MM.1S (cell line): ENCODE measurements at regions not wholly inside any gene's neighbourhood (a gene's known extent, or its start where the extent isn't known, plus 50 kb on each side); places are given as distances from the start of the nearest gene placed in this dataset.

ENCODE experiments used
- DNase-seq: peaks from one replicate; pipeline ENCODE4 v3.0.0-alpha.2; 2015
- H2AFZ ChIP-seq: fragments of 300-600 bp; sonication (generic); 2 replicates; pipeline ENCODE4 v1.6.0; 2016; ENCODE audit warnings: antibody characterized with exemption, low read length
- H3F3A ChIP-seq: fragments of 300-600 bp; sonication (generic); 2 replicates; pipeline ENCODE4 v1.6.1; 2016; ENCODE audit warnings: mild to moderate bottlenecking, antibody characterized with exemption, low read length, moderate library complexity, mixed read lengths; ENCODE audit not compliant: insufficient read depth
- H3K27ac ChIP-seq: fragments of 300-600 bp; sonication (generic); 2 replicates; pipeline ENCODE4 v1.5.1; 2016; ENCODE audit warnings: mild to moderate bottlenecking, low read length
- H3K27me3 ChIP-seq: fragments of 300-600 bp; sonication (generic); replicated peaks from 2 replicates; pipeline ENCODE4 v1.6.0; 2016; ENCODE audit warnings: low read length; ENCODE audit not compliant: insufficient read depth
- H3K36me3 ChIP-seq: fragments of 300-600 bp; sonication (generic); replicated peaks from 2 replicates; pipeline ENCODE4 v1.6.1; 2016; ENCODE audit warnings: mild to moderate bottlenecking, low read length, mixed read lengths; ENCODE audit not compliant: insufficient read depth
- H3K4me1 ChIP-seq: fragments of 300-600 bp; sonication (generic); 2 replicates; pipeline ENCODE4 v1.6.1; 2016; ENCODE audit warnings: low read length, mixed read lengths
- H3K4me2 ChIP-seq: fragments of 300-600 bp; sonication (generic); 2 replicates; pipeline ENCODE4 v1.6.0; 2016; ENCODE audit warnings: low read depth, low read length
- H3K4me3 ChIP-seq: fragments of 300-600 bp; sonication (generic); 2 replicates; pipeline ENCODE4 v1.5.1; 2016; ENCODE audit warnings: low read length, mixed read lengths
- H3K79me2 ChIP-seq: fragments of 300-600 bp; sonication (generic); 2 replicates; pipeline ENCODE4 v1.6.1; 2016; ENCODE audit warnings: mixed run types, low read length, mixed read lengths
- H3K9ac ChIP-seq: fragments of 300-600 bp; sonication (generic); 2 replicates; pipeline ENCODE4 v1.6.1; 2016; ENCODE audit warnings: low read length, mixed read lengths
- H3K9me2 ChIP-seq: fragments of 300-600 bp; sonication (generic); replicated peaks from 2 replicates; pipeline ENCODE4 v1.6.1; 2016; ENCODE audit warnings: mild to moderate bottlenecking, low read length, mixed read lengths; ENCODE audit not compliant: insufficient read depth
- H3K9me3 ChIP-seq: fragments of 300-600 bp; sonication (generic); replicated peaks from 2 replicates; pipeline ENCODE4 v1.6.1; 2016; ENCODE audit warnings: mild to moderate bottlenecking, low read length, mixed read lengths; ENCODE audit not compliant: insufficient read depth
- H4K20me1 ChIP-seq: fragments of 300-600 bp; sonication (generic); 2 replicates; pipeline ENCODE4 v1.6.1; 2016; ENCODE audit warnings: mild to moderate bottlenecking, low read length, moderate library complexity, mixed read lengths; ENCODE audit not compliant: insufficient read depth
- EZH2 ChIP-seq: fragments of 300-600 bp; sonication (generic); optimal IDR thresholded peaks from 2 replicates; pipeline ENCODE3; 2017; ENCODE audit warnings: low read depth, mild to moderate bottlenecking, antibody characterized with exemption, low read length, mixed read lengths
- EZH2phosphoT487 ChIP-seq: fragments of 300-600 bp; sonication (generic); IDR thresholded peaks from 2 replicates; pipeline ENCODE4 v1.6.1; 2018; ENCODE audit warnings: antibody characterized with exemption, low read length
- TF ChIP-seq, protein P1 (sequence below): fragments of 300-600 bp; sonication (generic); IDR thresholded peaks from 2 replicates; pipeline ENCODE4 v1.5.1; 2016; ENCODE audit warnings: antibody characterized with exemption, low read length, mixed read lengths

DNA sequence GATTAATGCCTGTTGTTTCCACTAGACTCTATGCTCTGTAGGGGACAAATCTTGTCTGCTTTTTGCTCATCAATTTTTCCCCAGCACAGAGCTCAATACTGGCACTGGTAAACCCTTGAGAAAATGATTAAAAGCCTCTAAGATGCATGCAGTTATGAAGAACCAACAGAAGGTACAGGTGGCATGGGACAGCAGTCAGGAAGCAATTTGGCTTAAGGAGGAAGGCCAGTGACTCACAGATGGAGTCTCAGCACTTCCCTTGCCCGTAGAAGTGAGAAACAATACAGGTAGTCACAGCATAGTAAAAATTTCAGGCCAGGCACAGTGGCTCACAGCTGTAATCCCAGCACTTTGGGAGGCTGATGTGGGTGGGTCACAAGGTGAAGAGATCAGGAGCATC is 504.7 kb upstream of the RBFOX1 start:
- no peak for DNase-seq
- Histone ChIP-seq H3K79me2 (no peaks in the 10 kb centered on the region), H4K20me1 (no peaks in the 10 kb centered on the region), H3K9me3 (no peaks in the 10 kb centered on the region), H3K9ac (no peak overlapping the region), H3F3A (no peaks in the 10 kb centered on the region), H3K4me1 (no peaks in the 10 kb centered on the region), H3K9me2 (no peaks in the 10 kb centered on the region), H2AFZ (no peak overlapping the region), H3K27me3 (no peaks in the 10 kb centered on the region), H3K27ac (no peak overlapping the region), H3K4me2 (no peak overlapping the region), H3K4me3 (no peak overlapping the region), H3K36me3 (no peaks in the 10 kb centered on the region)
- TF ChIP-seq EZH2, result no peak
- no peak for TF ChIP-seq EZH2phosphoT487
- TF ChIP-seq, protein P1, sequence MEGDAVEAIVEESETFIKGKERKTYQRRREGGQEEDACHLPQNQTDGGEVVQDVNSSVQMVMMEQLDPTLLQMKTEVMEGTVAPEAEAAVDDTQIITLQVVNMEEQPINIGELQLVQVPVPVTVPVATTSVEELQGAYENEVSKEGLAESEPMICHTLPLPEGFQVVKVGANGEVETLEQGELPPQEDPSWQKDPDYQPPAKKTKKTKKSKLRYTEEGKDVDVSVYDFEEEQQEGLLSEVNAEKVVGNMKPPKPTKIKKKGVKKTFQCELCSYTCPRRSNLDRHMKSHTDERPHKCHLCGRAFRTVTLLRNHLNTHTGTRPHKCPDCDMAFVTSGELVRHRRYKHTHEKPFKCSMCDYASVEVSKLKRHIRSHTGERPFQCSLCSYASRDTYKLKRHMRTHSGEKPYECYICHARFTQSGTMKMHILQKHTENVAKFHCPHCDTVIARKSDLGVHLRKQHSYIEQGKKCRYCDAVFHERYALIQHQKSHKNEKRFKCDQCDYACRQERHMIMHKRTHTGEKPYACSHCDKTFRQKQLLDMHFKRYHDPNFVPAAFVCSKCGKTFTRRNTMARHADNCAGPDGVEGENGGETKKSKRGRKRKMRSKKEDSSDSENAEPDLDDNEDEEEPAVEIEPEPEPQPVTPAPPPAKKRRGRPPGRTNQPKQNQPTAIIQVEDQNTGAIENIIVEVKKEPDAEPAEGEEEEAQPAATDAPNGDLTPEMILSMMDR, result no peak

DNA sequence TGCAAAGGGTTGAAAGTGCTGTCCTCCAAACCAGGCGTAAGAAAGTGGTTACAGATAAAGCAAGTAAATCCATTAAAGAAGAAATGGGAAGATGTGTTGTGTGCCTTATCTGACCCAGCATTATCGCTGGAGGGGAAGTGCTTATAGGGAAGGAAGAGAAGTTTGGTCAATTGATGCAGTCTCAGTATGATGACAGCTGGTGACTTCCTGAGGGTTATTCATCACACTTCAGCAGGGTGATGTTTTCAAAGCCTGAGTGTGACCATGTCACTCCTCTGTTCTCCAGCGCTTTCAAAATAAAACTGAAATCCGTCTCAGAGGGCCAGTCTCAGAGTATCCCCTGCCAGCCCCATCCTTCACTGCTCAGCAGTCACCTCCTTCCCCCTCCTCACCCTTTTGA is 505.4 kb upstream of the RBFOX1 start:
- no peaks in the 10 kb centered on the region for H3K79me2 ChIP-seq
- H2AFZ ChIP-seq, result no peak overlapping the region
- no peaks in the 10 kb centered on the region for H3K27me3 ChIP-seq
- no peaks in the 10 kb centered on the region for H3K36me3 ChIP-seq
- no peak overlapping the region for H3K27ac ChIP-seq
- H3K4me1 ChIP-seq, result no peaks in the 10 kb centered on the region
- no peak overlapping the region for H3K4me2 ChIP-seq
- H3K9me3 ChIP-seq, result no peaks in the 10 kb centered on the region
- H3K9me2 ChIP-seq, result no peaks in the 10 kb centered on the region
- H3K4me3 ChIP-seq, result no peak overlapping the region
- TF ChIP-seq EZH2 (no peak), EZH2phosphoT487 (no peak)
- TF ChIP-seq, protein P1, result no peak
- H3K9ac ChIP-seq, result no peak overlapping the region
- no peaks in the 10 kb centered on the region for H4K20me1 ChIP-seq
- DNase-seq, result no peak
- H3F3A ChIP-seq, result no peaks in the 10 kb centered on the region

DNA sequence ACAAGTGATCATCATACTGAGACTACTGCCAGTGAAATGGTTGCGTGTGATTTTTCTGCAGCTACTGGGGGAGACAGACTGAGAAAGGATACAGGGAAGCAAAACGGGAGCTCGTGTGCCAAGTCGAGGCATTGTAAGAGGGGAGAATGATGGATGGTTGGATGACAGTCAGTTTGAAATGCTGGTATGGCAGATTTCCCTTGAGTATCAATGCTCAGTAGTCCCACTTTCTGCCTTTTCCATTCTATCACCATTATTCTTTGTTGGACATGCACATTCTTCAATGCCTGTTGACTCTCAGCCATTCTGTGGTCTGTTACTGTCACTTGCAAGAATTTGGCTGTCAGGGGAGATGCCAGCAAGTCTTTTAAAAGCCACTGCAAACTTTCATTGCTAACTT is 510.6 kb upstream of the RBFOX1 start:
- Histone ChIP-seq H2AFZ (no peak overlapping the region), H3K9me2 (no peaks in the 10 kb centered on the region), H3K36me3 (no peaks in the 10 kb centered on the region), H3K27me3 (no peaks in the 10 kb centered on the region), H3K79me2 (no peaks in the 10 kb centered on the region), H4K20me1 (no peaks in the 10 kb centered on the region), H3F3A (no peaks in the 10 kb centered on the region), H3K4me2 (no peak overlapping the region), H3K4me3 (no peak overlapping the region), H3K27ac (no peak overlapping the region), H3K4me1 (no peaks in the 10 kb centered on the region), H3K9ac (no peak overlapping the region), H3K9me3 (no peaks in the 10 kb centered on the region)
- TF ChIP-seq, protein P1, result no peak
- no peak for TF ChIP-seq EZH2phosphoT487
- no peak for TF ChIP-seq EZH2
- DNase-seq, result no peak

DNA sequence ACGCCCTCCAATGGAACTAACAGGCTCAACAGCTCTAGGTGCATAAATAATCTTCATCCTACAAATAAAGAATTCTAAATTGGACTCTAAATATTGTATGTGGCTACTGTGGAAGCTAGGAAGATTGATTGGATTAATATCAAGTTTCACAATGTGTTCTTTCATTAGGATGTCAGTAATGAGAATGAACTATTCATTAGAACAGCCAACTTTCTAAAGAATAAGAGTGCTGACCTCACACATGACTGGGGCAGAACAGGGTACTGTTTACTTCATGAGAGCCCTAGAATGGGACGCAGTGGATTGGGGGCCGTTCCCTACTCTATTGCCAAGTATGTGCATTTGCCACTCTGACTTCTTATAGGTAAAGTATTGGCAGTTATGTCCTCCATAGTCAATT is 528.2 kb upstream of the RBFOX1 start:
- Histone ChIP-seq H3K27ac (no peak overlapping the region), H3K9ac (no peak overlapping the region), H3K9me2 (no peaks in the 10 kb centered on the region), H3K4me3 (no peak overlapping the region), H4K20me1 (no peaks in the 10 kb centered on the region), H3K4me1 (no peaks in the 10 kb centered on the region), H3K79me2 (no peaks in the 10 kb centered on the region), H3K36me3 (no peaks in the 10 kb centered on the region), H2AFZ (no peak overlapping the region), H3F3A (no peaks in the 10 kb centered on the region), H3K9me3 (no peaks in the 10 kb centered on the region), H3K4me2 (no peak overlapping the region), H3K27me3 (no peaks in the 10 kb centered on the region)
- DNase-seq, result no peak
- TF ChIP-seq EZH2 (no peak), EZH2phosphoT487 (no peak)
- TF ChIP-seq, protein P1, result no peak
